ENCODE measurements at regions not wholly inside any gene's neighbourhood (a gene's known extent, or its start where the extent isn't known, plus 50 kb on each side); places are given as distances from the start of the nearest gene placed in this dataset.

- DNase-seq (ENCODE audit: low read depth) = peak; percentile 99
- peak overlapping the region; percentile 56 for H3K4me3 ChIP-seq (ENCODE audit: low read depth, low read length)
These were observed 57.8 kb upstream of the HRH1 start for GRCh38 chr3:11096266-11097139.

GRCh38 chr3:11099306-11099705 lies 55.0 kb upstream of the HRH1 start:
- H3K4me3 ChIP-seq (ENCODE audit: low read depth, low read length) = no peak overlapping the region
- no peak for TF ChIP-seq MYC (IDR thresholded peaks at IDR 0.05; ENCODE audit: low read depth, low read length)
- no peak for TF ChIP-seq POLR2A (IDR thresholded peaks at IDR 0.05; ENCODE audit: extremely low read depth, insufficient read length)
- TF ChIP-seq MAX (IDR thresholded peaks at IDR 0.05; ENCODE audit: low read depth, low read length) = no peak
- TF ChIP-seq CTCF (IDR thresholded peaks at IDR 0.05; ENCODE audit: low read depth, low read length) = no peak
- DNase-seq (ENCODE audit: low read depth) = no peak

More at GRCh38 chr3:11096266-11097139, 57.8 kb upstream of the HRH1 start:
- TF ChIP-seq CTCF (IDR thresholded peaks at IDR 0.05; ENCODE audit: low read depth, low read length) (no peak), MAX (IDR thresholded peaks at IDR 0.05; ENCODE audit: low read depth, low read length) (peak; percentile 91), MYC (IDR thresholded peaks at IDR 0.05; ENCODE audit: low read depth, low read length) (peak; percentile 88), POLR2A (IDR thresholded peaks at IDR 0.05; ENCODE audit: extremely low read depth, insufficient read length) (no peak)

All from NB4 (cell line).